HL-60 (cell line): ENCODE measurements at regions not wholly inside any gene's neighbourhood (a gene's known extent, or its start where the extent isn't known, plus 50 kb on each side); places are given as distances from the start of the nearest gene placed in this dataset.

ENCODE experiments used
- GABPA ChIP-seq: IDR thresholded peaks from 2 replicates; pipeline ENCODE4 v1.6.1; 2012; ENCODE audit warnings: low read depth
- POLR2AphosphoS5 ChIP-seq: IDR thresholded peaks from 2 replicates; pipeline ENCODE4 v1.6.1; 2012; ENCODE audit warnings: low read depth
- TF ChIP-seq, protein P1 (sequence below): IDR thresholded peaks from one replicate; pipeline ENCODE4 v1.5.1; 2011; ENCODE audit warnings: low read length, control low read depth, inconsistent platforms; ENCODE audit not compliant: insufficient read depth

DNA sequence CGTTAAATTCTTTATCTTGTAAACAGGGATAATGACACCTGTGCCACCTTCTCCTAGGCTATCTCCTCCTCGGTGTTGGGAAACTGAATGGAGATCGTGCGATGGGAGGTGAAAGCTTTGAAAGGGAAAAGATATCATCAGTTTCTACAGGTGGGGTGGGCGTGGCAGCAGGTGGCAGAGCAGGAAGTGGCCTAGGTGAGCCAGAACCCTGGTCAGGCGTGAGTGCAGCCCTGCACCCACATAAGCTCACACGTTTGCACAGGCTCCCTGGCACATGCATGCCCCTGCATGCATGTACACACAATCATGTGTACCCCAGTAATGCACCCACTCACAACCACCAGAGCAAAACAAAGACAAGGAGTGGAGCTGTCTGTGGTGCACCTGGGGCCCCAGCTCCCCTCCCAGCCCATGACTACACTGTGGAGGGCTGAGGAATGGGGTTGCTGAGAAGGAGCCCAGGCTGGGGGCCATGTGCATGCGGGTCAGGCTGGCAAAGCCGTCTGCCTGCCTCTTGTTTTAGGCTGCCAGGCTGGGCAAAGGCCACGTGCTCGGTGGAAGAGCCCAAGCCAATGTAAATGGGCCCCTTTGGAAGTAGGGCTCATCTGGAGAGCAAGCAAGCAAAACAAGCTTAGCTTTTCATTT lies 61.5 kb downstream of the TFAP2C start:
- TF ChIP-seq POLR2AphosphoS5, result no peak
- TF ChIP-seq, protein P1, sequence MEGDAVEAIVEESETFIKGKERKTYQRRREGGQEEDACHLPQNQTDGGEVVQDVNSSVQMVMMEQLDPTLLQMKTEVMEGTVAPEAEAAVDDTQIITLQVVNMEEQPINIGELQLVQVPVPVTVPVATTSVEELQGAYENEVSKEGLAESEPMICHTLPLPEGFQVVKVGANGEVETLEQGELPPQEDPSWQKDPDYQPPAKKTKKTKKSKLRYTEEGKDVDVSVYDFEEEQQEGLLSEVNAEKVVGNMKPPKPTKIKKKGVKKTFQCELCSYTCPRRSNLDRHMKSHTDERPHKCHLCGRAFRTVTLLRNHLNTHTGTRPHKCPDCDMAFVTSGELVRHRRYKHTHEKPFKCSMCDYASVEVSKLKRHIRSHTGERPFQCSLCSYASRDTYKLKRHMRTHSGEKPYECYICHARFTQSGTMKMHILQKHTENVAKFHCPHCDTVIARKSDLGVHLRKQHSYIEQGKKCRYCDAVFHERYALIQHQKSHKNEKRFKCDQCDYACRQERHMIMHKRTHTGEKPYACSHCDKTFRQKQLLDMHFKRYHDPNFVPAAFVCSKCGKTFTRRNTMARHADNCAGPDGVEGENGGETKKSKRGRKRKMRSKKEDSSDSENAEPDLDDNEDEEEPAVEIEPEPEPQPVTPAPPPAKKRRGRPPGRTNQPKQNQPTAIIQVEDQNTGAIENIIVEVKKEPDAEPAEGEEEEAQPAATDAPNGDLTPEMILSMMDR, result no peak
- no peak for TF ChIP-seq GABPA
